ENCODE measurements at regions not wholly inside any gene's neighbourhood (a gene's known extent, or its start where the extent isn't known, plus 50 kb on each side); places are given as distances from the start of the nearest gene placed in this dataset.

DNA sequence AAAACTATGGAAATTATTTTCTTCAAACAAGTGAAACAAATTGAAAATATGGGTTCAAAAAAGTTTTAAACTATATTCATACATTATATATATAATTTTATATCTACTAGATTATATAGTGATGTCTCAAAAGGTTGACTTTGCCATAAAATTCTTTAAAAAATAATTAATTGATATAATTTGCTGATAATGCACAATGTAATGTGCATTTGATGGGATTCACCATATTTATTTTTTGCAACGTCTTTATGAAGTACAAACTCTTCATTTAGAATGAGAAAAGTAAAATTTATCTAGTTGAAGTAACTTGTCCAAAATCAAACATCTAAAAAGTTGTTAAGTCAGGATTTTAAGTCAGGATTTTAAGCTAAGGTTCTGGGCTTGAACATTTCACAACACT, 1954.5 kb upstream of the PCDH20 start:
- in situ Hi-C loops (cut with MboI; ENCODE audit: low pct_unique_long_range_greater_than_20kb, low sequenced_read_pairs) = no loop called here
- DNase-seq = no peak

DNA sequence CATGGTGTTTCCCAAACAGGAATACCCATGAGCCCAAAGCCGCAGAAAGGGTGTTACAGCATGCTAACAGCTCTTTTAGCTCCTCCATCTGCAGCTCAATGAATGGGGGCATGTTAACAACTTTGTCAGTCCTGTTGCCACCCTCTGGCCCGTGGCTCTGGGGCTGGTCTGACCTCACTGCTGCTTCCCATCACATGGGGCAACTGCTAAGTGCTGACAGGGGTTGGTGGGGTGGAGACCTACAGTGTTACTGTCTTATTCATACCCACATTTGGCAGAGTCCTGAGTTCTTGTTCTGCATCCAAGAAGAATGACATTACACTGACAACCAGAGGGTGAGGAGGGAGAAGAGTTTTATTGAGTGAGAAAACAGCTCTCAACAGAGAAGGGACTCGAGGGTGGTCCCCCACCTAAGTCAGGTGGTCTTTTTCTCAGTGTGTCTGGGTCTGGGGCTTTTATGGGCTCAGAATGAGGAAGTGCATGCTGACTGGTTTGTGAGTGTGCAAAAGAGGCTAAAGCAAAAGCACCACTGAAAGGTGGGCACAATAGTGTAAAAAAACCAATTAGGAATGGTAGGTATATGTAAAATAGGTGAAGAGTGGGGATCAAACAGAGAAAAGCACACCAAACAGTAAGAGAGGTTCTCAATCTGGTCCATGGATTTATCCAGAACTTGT, 1952.0 kb upstream of the PCDH20 start:
- DNase-seq = no peak
- in situ Hi-C loops (cut with MboI; ENCODE audit: low pct_unique_long_range_greater_than_20kb, low sequenced_read_pairs) = no loop called here

DNA sequence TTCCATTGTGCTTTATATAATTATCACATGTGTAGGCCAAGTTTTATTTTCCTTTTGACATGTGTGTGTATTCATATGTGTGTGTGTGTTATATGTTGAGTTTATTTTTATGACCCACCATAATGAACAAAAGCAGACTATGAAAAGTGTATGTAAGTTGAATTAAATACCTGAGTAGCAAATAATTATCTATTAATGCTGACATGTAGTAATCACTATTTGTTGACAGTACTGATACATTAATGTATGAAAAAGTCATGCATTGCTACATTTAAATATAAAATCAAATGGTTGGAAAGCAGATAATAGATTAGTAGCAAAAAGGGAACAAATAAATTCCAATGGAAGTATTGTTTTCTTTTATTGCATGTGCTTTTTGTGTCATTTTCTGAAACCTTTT, 1948.5 kb upstream of the PCDH20 start:
- DNase-seq = no peak
- in situ Hi-C loops (cut with MboI; ENCODE audit: low pct_unique_long_range_greater_than_20kb, low sequenced_read_pairs) = no loop called here

DNA sequence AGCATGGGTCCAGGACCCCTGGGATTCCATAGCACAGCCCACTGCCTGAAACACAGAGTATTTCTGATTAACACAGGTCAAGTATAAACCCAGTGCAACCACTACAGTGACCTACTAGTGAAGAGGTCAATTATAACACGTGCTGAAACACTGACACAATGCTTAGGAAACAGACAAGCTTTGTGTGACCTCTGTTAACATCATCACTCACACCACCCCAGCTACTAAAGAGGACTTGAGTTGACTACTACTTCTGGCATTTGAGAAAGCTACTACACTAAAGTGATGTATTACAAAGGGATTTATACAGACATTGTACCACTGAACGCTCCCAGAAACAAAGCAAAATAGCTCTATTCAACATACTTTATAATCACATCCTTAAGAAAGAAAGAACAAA, 1935.9 kb upstream of the PCDH20 start:
- in situ Hi-C loops (cut with MboI; ENCODE audit: low pct_unique_long_range_greater_than_20kb, low sequenced_read_pairs) = no loop called here
- DNase-seq = no peak

DNA sequence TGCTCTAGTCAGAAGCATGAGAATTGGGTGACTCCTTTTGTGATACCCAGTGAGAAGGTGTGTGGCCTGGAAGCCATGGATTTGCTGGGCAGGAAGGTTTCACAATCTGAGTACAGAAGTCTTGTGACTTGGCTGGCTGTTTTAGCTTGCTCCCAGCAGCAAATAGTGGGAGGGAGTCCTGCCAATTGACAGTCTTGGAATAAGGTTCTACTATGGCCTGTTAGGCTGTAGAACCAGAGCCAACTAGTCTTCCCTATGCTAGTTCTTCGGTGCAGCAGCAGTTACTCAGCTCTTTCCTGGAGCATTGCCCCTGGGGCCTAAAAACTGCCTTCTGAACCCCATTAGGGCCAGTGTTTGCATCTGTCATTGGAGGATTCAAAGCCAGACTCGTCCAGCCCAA, 1935.4 kb upstream of the PCDH20 start:
- DNase-seq = no peak
- in situ Hi-C loops (cut with MboI; ENCODE audit: low pct_unique_long_range_greater_than_20kb, low sequenced_read_pairs) = no loop called here

DNA sequence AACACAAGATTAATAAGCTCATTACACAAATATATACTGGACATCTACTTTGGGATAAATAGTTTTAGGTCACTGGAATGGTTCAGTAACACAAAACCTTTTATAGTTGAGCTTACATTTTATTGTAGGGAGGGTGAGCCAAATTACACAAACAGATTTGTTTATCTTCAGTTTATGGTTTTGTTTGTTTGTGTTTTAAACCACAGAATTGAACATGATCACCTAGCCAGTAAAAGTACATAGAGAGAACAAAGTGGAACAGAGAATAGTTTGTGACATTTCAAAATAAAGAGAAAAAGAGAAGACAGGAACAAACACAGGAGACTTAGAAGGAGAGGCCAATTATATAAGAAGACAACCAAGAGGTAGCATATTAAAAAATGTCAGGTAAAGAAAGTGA, 1930.2 kb upstream of the PCDH20 start:
- no peak for DNase-seq
- in situ Hi-C loops (cut with MboI; ENCODE audit: low pct_unique_long_range_greater_than_20kb, low sequenced_read_pairs) = no loop called here

DNA sequence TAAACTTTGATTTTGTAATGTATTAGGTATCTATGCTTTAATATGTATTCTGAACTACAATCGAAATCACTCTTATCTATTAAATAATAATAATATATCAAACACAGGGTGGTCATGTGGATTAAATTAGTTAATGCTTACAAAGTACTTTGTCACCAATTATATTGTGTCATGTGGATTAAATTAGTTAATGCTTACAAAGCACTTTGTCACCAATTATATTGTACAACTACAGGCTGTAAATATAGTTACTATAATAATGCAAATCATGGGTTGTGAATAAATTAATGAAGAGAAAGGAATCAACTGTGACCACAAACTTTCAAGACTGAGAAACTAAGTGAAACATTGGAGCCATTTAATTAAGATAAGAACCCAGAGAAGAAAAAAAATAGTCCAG, 1929.1 kb upstream of the PCDH20 start:
- in situ Hi-C loops (cut with MboI; ENCODE audit: low pct_unique_long_range_greater_than_20kb, low sequenced_read_pairs) = no loop called here
- no peak for DNase-seq

DNA sequence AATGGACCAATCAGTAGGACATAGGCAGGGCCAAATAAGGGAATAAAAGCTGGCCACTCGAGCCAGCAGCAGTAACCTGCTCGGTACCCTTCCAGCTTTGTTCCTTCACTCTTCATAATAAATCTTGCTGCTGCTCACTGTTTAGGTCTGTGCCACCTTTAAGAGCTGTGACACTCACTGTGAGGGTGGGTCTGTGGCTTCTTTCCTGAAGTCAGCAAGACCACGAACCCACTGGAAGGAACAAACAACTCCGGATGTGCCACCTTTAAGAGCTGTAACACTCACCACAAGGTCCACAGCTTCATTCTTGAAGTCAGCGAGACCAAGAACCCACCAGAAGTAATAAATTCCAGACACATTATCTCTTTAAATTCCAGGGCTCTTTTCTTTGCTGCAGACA, 1922.3 kb upstream of the PCDH20 start:
- in situ Hi-C loops (cut with MboI; ENCODE audit: low pct_unique_long_range_greater_than_20kb, low sequenced_read_pairs) = no loop called here
- no peak for DNase-seq

DNA sequence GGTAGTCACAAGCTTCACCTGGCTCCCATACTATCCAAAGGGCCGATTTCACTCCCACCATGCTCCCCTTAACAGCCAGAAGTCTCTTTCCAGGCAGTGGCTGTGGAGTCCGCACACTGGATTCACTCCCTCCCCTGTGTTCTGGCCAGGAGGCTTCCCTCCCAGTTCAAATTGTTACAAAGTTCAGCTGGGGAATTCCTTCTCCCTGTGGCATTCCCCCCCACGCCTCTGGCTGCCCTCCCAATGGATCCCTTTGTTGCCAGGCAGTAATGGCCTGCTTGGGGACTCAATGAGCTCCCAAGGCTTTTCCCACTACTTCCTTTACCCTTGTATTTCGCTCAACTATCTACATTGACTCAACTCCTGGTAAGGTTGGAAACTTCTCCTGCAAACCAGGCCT, 1921.4 kb upstream of the PCDH20 start:
- no peak for DNase-seq
- in situ Hi-C loops (cut with MboI; ENCODE audit: low pct_unique_long_range_greater_than_20kb, low sequenced_read_pairs) = no loop called here

DNA sequence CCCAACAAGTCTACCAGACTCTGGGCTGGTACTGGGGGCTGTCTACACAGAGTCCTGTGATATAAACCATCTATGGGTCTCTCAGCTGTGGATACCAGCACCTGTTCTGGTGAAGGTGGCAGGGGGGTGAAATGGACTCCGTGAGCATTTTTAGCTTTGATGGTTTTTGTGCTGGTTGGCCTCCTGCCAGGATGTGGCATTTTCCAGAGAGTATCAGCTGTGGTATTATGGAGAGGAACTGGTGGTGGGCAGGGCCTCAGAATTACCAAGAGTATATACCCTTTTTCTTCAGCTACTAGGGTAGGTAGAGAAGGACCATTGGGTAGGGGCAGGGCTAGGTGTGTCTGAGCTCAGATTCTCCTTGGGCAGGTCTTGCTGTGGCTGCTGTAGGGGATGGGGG, 1920.9 kb upstream of the PCDH20 start:
- DNase-seq = no peak
- in situ Hi-C loops (cut with MboI; ENCODE audit: low pct_unique_long_range_greater_than_20kb, low sequenced_read_pairs) = no loop called here

DNA sequence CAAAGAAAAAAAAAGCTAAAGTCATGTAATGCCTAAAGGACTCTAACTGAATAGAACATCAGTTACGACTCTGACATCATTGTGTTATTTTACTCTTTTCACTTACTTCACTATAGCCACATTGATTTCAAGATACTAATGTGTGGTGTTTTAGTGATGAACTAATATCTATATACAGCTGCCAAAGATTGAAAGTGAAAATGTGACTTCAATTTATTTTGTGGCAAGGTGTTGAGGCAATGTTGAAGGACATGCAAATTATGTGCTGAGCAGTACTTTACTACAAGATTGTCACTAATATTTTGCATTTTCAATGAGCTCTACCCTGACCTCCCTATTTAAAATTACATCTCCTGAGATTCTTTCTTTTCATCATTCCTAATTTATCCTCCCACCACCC, 1911.9 kb upstream of the PCDH20 start:
- DNase-seq = no peak
- in situ Hi-C loops (cut with MboI; ENCODE audit: low pct_unique_long_range_greater_than_20kb, low sequenced_read_pairs) = no loop called here

DNA sequence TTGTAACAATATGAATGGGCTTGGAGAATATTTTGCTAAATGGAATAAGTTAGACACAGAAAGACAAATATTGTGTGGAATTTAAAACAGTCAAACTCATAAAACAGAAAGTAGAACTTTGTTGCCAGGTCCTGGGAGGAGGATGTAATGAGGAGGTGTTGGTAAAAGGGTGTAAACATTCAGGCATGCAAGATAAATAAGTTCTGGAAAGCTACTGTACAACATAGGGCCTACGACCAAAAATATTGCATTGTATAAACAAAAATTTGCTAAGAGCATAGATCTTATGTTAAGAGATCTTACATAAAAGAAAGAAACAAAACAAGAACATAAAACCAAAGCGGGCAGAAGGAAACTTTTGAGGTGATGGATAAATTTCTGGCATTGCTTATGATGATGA, 1907.8 kb upstream of the PCDH20 start:
- DNase-seq = no peak
- in situ Hi-C loops (cut with MboI; ENCODE audit: low pct_unique_long_range_greater_than_20kb, low sequenced_read_pairs) = no loop called here

DNA sequence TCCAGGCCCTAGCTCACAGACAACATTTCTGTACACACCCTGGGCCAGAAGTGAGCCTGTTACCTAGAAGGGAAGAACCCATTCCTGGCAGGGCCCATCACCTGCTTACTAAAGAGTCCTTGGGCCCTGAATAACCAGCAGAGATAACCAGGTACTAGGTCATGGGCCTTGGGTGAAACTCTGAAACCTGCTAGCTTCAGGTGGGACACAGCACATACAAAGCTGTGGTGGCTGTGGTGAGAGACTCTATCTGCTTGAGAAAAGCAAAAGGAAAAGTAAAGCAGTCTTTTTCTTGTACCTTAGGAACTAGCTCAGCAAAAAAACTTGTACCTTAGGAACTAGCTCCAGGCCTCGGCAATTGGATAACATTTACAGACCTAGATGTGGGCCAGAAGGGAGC, 1895.9 kb upstream of the PCDH20 start:
- no peak for DNase-seq
- in situ Hi-C loops (cut with MboI; ENCODE audit: low pct_unique_long_range_greater_than_20kb, low sequenced_read_pairs) = no loop called here

DNA sequence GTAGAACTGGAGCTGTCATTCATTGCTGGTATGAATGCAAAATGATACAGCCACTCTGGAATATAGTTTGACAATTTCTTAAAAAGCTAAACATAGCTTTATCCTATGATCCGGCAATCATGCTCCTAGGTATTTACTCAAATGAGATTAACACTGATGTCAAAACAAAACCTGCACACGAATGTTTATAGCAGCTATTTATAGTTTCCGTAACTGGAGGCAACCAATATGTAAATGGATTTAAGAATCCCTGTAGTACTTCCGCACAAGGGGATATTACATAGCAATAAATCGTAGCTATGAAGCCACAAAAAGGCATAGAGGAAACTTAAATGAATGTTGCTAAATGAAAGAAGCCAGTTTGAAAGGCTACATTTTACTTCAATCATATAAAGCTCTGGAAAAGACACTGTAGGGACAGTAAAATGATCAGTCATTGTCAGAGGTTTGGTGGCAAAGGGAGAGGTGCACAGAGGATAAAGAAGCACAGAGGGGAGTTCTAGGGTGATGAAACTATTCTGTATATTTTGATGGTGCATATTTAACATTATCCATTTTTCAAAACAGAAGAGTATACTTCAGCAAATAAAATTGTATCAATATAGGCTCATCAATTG, 1893.0 kb upstream of the PCDH20 start:
- no peak for DNase-seq
- in situ Hi-C loops (cut with MboI; ENCODE audit: low pct_unique_long_range_greater_than_20kb, low sequenced_read_pairs) = no loop called here

DNA sequence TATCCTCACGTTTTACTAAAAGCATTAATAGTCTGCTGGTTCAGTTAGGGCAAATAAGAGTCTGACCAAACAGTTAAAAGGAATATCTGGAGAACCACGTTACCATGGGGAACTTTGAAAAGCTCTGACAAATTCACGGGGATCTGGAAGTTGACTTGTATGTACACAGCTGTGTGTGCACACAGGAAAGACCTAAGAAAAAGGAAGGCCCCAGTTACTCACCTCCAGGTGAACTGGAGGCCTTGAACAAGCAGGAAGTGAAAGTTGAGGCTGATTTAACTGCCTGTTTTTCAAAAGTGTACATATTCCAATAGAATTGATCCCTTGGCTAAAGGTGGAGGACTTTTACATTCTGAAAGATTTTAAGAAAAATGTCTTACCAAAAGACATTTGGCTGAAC, 1891.6 kb upstream of the PCDH20 start:
- in situ Hi-C loops (cut with MboI; ENCODE audit: low pct_unique_long_range_greater_than_20kb, low sequenced_read_pairs) = no loop called here

DNA sequence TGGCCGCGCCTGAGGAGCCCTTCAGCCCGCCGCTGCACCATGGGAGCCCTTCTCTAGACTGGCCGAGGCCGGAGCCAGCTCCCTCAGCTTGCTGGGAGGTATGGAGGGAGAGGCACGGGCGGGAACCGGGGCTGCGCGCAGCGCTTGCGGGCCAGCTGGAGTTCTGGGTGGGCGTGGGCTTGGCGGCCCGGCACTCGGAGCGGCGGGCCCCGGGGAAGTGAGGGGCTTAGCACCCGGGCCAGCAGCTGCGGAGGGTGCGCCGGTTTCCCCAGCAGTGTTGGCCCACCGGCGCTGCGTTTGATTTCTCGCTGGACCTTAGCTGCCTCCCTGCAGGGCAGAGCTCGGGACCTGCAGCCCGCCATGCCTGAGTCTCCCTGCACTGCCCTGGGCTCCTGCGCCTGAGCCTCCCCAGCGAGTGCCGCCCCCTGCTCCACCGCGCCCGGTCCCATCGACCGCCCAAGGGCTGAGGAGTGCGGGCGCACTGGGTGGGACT, 1890.0 kb upstream of the PCDH20 start:
- DNase-seq = no peak
- in situ Hi-C loops (cut with MboI; ENCODE audit: low pct_unique_long_range_greater_than_20kb, low sequenced_read_pairs) = no loop called here

More for the DNA sequence above, 1891.6 kb upstream of the PCDH20 start:
- DNase-seq = peak; percentile 0

DNA sequence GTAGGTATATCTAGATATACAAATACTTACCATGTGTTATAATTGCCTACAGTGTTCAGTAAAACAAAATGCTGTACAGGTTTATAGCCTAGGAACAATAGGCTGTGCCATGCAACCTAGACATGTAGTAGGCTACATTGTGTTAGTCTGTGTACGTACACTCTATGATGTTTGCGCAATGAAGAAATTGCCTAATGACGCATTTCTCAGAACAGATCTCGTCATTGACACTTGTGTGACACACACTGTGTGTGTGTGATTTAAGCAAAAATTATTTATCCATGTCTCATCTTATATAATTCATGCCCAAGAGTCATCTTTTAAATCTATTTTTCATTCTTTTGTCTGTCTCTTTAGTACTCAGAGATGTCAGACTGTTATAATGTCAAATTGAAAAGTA, 1888.8 kb upstream of the PCDH20 start:
- no peak for DNase-seq
- in situ Hi-C loops (cut with MboI; ENCODE audit: low pct_unique_long_range_greater_than_20kb, low sequenced_read_pairs) = no loop called here

DNA sequence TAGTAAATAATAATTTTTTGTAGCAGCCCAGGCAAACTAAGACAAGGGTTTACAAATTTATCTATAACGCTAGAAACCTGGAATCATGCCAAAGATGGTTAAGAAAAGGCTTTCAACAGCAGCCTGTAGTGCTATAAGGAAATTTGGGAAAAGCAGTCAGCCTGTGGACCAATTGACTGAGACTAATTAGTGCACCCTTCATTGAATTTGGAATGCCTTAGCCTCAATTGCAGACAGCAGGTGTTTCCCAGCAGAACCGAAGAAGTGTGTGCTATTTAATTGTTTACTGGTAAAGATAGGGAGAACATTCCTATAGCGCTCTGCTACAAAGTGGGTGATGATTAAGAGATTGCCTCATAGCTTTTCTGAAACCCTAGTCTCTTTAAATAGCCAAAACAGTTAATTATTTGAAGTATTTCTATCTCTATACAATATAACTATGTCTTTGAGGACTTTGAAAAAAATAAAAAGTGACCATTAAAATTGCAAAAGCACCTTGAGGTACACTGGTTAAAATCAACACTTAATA, 1884.3 kb upstream of the PCDH20 start:
- DNase-seq = no peak
- in situ Hi-C loops (cut with MboI; ENCODE audit: low pct_unique_long_range_greater_than_20kb, low sequenced_read_pairs) = no loop called here

DNA sequence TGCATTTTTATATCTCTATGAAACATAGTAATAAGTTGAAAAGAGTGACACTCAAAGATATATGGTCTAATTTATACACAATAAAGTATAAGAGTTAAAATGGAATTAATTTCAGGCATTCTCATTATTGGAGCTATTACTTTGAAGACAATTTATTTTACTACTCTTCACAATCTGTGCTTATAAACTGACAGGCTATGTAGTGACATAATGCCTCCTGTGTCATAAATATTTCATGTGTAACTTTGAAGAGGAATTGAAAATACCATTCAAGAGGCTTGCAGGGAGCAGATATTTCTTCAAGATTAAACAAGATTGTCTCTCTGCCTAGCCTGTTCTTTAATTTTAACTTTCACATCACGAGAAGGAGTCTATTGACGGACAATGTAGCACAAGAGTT, 1881.5 kb upstream of the PCDH20 start:
- in situ Hi-C loops (cut with MboI; ENCODE audit: low pct_unique_long_range_greater_than_20kb, low sequenced_read_pairs) = no loop called here
- DNase-seq = no peak

DNA sequence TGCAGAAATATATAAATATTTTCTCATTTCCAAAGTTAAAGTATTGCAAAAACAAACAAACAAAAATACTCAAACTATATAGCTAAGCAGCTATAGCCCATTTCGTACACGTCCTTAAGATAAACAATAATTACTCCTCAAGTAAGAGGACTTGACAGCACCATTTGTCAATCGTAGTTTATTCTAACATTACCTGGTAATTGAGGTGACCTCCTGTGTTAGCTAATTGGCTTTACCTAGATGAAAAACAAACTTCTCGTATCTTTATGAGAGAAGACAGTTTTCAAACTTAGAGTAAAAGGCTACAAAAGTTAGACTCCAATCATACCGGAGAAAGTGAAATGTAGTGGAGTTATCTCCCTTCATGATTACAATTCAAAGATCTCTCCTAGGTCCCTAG, 1876.1 kb upstream of the PCDH20 start:
- no peak for DNase-seq
- in situ Hi-C loops (cut with MboI; ENCODE audit: low pct_unique_long_range_greater_than_20kb, low sequenced_read_pairs) = no loop called here

DNA sequence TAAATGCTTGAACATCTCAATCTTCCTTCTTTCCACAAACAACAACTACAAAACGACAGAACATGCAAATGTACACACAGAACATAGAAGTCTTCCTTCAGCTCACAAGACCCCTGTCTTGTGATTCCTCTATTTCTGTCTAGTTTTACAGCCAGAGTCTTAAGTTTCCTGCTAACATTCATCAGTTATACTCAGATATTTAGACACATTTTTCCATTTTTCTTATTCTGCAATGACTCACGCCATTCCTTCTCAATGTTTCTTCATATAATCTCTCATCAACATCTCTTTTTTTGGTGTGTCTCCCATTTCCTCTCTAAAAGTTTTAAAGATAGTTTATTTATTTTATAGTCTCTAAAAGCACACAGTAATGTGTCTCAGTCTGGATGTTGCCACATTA, 1872.9 kb upstream of the PCDH20 start:
- DNase-seq = no peak
- in situ Hi-C loops (cut with MboI; ENCODE audit: low pct_unique_long_range_greater_than_20kb, low sequenced_read_pairs) = no loop called here

Data from KBM-7 (cell line).